IMR-90 (cell line): ENCODE measurements at regions not wholly inside any gene's neighbourhood (a gene's known extent, or its start where the extent isn't known, plus 50 kb on each side); places are given as distances from the start of the nearest gene placed in this dataset.

Experiments
- ATAC-seq: fragments of 200-7000 bp; cut with Tn5 transposase; 2 replicates; pipeline ENCODE4 v1.9.1; 2020; ENCODE audit warnings: low read depth, mild to moderate bottlenecking, moderate library complexity
- BruUV-seq: library from RNA; stranded (reverse); fragments of 400-500 nt; replicated peaks from 2 replicates; lab custom pipeline; 2021; lab: Mats Ljungman, UMichigan
- CTCF ChIA-PET: fragments of 300-600 bp; formaldehyde crosslinking; extraction: SDS; loops from one replicate; lab custom pipeline; 2021; ENCODE audit warnings: antibody characterized with exemption; lab: Yijun Ruan, JAX
- POLR2A ChIA-PET: fragments of 300-600 bp; sonication (Branson Sonifier 250); formaldehyde crosslinking; loops from one replicate; lab custom pipeline; 2022; ENCODE audit warnings: antibody characterized with exemption; ENCODE audit not compliant: unreplicated experiment; lab: Charles Lee
- DNase-seq: peaks from one replicate; pipeline ENCODE4 v3.0.0; 2013
- H2AFZ ChIP-seq: replicated peaks from 2 replicates; pipeline ENCODE3; 2013; ENCODE audit warnings: low read length, mild to moderate bottlenecking; ENCODE audit not compliant: poor library complexity
- H2AK5ac ChIP-seq: 2 replicates; pipeline ENCODE4 v1.6.1; 2013; ENCODE audit warnings: low read depth, low read length, inconsistent platforms
- H2AK9ac ChIP-seq: replicated peaks from 2 replicates; pipeline ENCODE3; 2013; ENCODE audit warnings: mild to moderate bottlenecking, low read depth, low read length, moderate library complexity; ENCODE audit not compliant: poor library complexity
- H2BK120ac ChIP-seq: 2 replicates; pipeline ENCODE4 v1.6.1; 2013; ENCODE audit warnings: low read depth, low read length, inconsistent platforms
- H2BK15ac ChIP-seq: 3 replicates; pipeline ENCODE4 v1.6.1; 2013; ENCODE audit warnings: low read depth, low read length, inconsistent platforms
- H2BK20ac ChIP-seq: 2 replicates; pipeline ENCODE4 v1.6.1; 2013; ENCODE audit warnings: low read depth, mild to moderate bottlenecking, inconsistent platforms, low read length, moderate library complexity
- H2BK5ac ChIP-seq: 2 replicates; pipeline ENCODE4 v1.6.1; 2013; ENCODE audit warnings: mild to moderate bottlenecking, low read depth, low read length, inconsistent platforms; ENCODE audit not compliant: poor library complexity, severe bottlenecking
- H3K14ac ChIP-seq: replicated peaks from 2 replicates; pipeline ENCODE4 v1.6.1; 2013; ENCODE audit warnings: low read depth, low read length, inconsistent platforms
- H3K18ac ChIP-seq: 2 replicates; pipeline ENCODE4 v1.6.1; 2013; ENCODE audit warnings: low read depth, low read length, control low read depth
- H3K23ac ChIP-seq: 2 replicates; pipeline ENCODE4 v1.6.1; 2013; ENCODE audit warnings: low read depth, low read length, inconsistent platforms
- H3K27ac ChIP-seq: 2 replicates; pipeline ENCODE4 v1.5.1; 2013; ENCODE audit warnings: mild to moderate bottlenecking, control low read depth, low read length; ENCODE audit not compliant: insufficient read depth
- H3K27me3 ChIP-seq: 2 replicates; pipeline ENCODE4 v1.6.1; 2013; ENCODE audit warnings: low read length; ENCODE audit not compliant: control insufficient read depth, insufficient read depth
- H3K36me3 ChIP-seq: 2 replicates; pipeline ENCODE4 v1.6.1; 2013; ENCODE audit warnings: low read length, mixed read lengths; ENCODE audit not compliant: control insufficient read depth, insufficient read depth
- H3K4ac ChIP-seq: 2 replicates; pipeline ENCODE4 v1.6.1; 2013; ENCODE audit warnings: low read depth, low read length, inconsistent platforms
- H3K4me1 ChIP-seq: 2 replicates; pipeline ENCODE4 v1.6.1; 2013; ENCODE audit warnings: low read length, mixed read lengths; ENCODE audit not compliant: control insufficient read depth, insufficient read depth
- H3K4me2 ChIP-seq: 2 replicates; pipeline ENCODE4 v1.6.1; 2013; ENCODE audit warnings: low read depth, mild to moderate bottlenecking, control low read depth, low read length, moderate library complexity
- H3K4me3 ChIP-seq: 2 replicates; pipeline ENCODE4 v1.5.1; 2013; ENCODE audit warnings: low read depth, mild to moderate bottlenecking, control low read depth, low read length, moderate library complexity; ENCODE audit not compliant: insufficient read depth
- H3K56ac ChIP-seq: 2 replicates; pipeline ENCODE4 v1.6.1; 2013; ENCODE audit warnings: low read length, inconsistent platforms; ENCODE audit not compliant: insufficient read depth; ENCODE audit errors: extremely low read depth
- H3K79me1 ChIP-seq, 2 experiments: 2 replicates each; pipeline ENCODE4 v1.6.1; 2013; ENCODE audit warnings: low read length in 2 of 2, inconsistent platforms in 1 of 2, low read depth in 1 of 2
- H3K9ac ChIP-seq: 2 replicates; pipeline ENCODE4 v1.6.1; 2013; ENCODE audit warnings: low read depth, low read length, control low read depth
- H3K9me1 ChIP-seq: 2 replicates; pipeline ENCODE4 v1.6.1; 2013; ENCODE audit warnings: low read length, inconsistent platforms; ENCODE audit not compliant: insufficient read depth
- H3K9me3 ChIP-seq: 2 replicates; pipeline ENCODE4 v1.6.1; 2013; ENCODE audit warnings: low read length; ENCODE audit not compliant: control insufficient read depth, insufficient read depth
- H4K20me1 ChIP-seq: 2 replicates; pipeline ENCODE4 v1.6.1; 2013; ENCODE audit warnings: low read length, inconsistent platforms; ENCODE audit not compliant: insufficient read depth
- H4K5ac ChIP-seq: 2 replicates; pipeline ENCODE4 v1.6.1; 2013; ENCODE audit warnings: mild to moderate bottlenecking, low read depth, low read length, control low read depth
- H4K8ac ChIP-seq, 2 experiments: 2 replicates each; pipeline ENCODE4 v1.6.1; 2013; ENCODE audit warnings: low read depth in 2 of 2, low read length in 2 of 2, control low read depth in 1 of 2, inconsistent platforms in 1 of 2
- H4K91ac ChIP-seq: 2 replicates; pipeline ENCODE4 v1.6.1; 2013; ENCODE audit warnings: low read depth, low read length, inconsistent platforms; ENCODE audit not compliant: insufficient read depth
- BHLHE40 ChIP-seq: fragments of 150-350 bp; IDR thresholded peaks from 2 replicates; pipeline ENCODE4 v1.6.1; 2016; ENCODE audit warnings: mild to moderate bottlenecking, low read depth, low read length
- ELK1 ChIP-seq: fragments of 150-350 bp; IDR thresholded peaks from 2 replicates; pipeline ENCODE4 v1.6.1; 2016; ENCODE audit warnings: low read depth, mild to moderate bottlenecking, low read length, moderate library complexity, borderline replicate concordance
- MXI1 ChIP-seq: IDR thresholded peaks from 2 replicates; pipeline ENCODE4 v1.6.1; 2012; ENCODE audit warnings: low read depth, mild to moderate bottlenecking, low read length, moderate library complexity, borderline replicate concordance
- NFE2L2 ChIP-seq: fragments of 150-350 bp; IDR thresholded peaks from 2 replicates; pipeline ENCODE4 v1.6.1; 2016; ENCODE audit warnings: low read depth, mild to moderate bottlenecking, low read length
- RCOR1 ChIP-seq: IDR thresholded peaks from 2 replicates; pipeline ENCODE4 v1.6.1; 2012; ENCODE audit warnings: mild to moderate bottlenecking, low read length, improper control_type of control experiment; ENCODE audit not compliant: insufficient replicate concordance
- WGBS, 2 experiments: methylation state at CpG; one replicate each; pipeline versions ENCODE4 v1.1.5 to v1.1.7; 2013; ENCODE audit warnings: missing lambda C conversion rate in 2 of 2; ENCODE audit not compliant: insufficient read length in 1 of 2; ENCODE audit errors: extremely low coverage in 2 of 2; 5-methylcytosine and 5-hydroxymethylcytosine counted together
- dilution Hi-C: fragments of 300-500 bp; cut with HindIII; formaldehyde crosslinking; loops from one replicate; pipeline ENCODE4 v1.14.3; 2018; ENCODE audit warnings: low sequenced_read_pairs; ENCODE audit not compliant: unreplicated experiment
- in situ Hi-C: fragments of 300-500 bp; cut with MboI; formaldehyde crosslinking; loops from 3 replicates; pipeline ENCODE4 v1.14.3; 2019; ENCODE audit warnings: low sequenced_read_pairs, inconsistent platforms, mixed read lengths
- intact Hi-C: fragments of 100-400 bp; cut with micrococcal nuclease; formaldehyde crosslinking; loops from 2 replicates; pipeline ENCODE4 v1.10.0; 2022

DNA sequence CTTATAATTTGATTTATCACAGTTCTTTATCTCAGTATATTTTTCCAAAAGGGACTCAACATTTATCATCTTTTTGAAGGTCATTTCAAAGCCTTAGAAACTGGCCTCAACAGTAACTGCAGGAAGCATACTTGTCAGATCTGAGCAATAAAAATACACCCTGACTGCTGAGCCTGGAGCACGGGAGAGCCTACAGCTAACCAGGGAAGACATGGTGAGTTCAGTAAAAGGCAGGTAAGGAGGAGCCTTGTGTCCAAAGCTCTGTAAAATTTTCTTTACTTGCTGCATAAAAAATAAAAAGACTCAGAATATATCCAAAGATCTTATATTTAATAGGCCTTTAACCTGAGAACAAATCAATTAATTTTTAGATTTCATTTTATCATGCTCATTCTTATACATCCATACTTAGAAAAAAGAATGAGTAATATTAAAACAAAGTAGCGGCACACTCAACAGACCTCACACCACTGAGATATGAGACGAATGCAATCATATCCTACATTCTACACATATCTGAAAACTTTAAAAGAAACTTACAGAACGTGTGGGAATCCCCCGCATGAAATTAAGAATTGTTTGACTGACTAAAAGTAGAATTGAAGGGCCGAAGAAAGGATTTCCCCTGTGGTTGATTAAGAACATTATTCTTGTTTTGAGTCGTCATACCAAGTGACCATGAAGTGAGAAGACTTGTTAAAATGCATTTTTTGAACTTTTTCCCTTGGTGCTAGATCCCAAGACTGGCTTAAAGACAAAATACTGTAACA lies 296.4 kb upstream of the MKLN1 start:
- no peak overlapping the region for H3K27ac ChIP-seq
- CTCF ChIA-PET: no interaction called here
- no peaks in the 10 kb centered on the region for H3K27me3 ChIP-seq
- peaks cover 29 to 71% of the 10 kb centered on the region in 2 experiments for H3K79me1 ChIP-seq
- no peak overlapping the region for H4K8ac ChIP-seq
- H3K4me1 ChIP-seq: peaks cover 4% of the 10 kb centered on the region; the same call in 1 of the 2 replicates
- H2BK20ac ChIP-seq: no peak overlapping the region
- H2AFZ ChIP-seq: no peak overlapping the region
- H3K36me3 ChIP-seq: no peaks in the 10 kb centered on the region
- in situ Hi-C loops (no loop called here), dilution Hi-C loops (no loop called here), intact Hi-C loops (no loop called here)
- no peak overlapping the region for H3K18ac ChIP-seq
- POLR2A ChIA-PET: no interaction called here
- H3K9me1 ChIP-seq: peaks cover 13% of the 10 kb centered on the region; the same call in 1 of the 2 replicates
- 100% methylated on average over 1 of the region's 7 CpGs; no CpG with 5 or more reads in 1 of the 2 experiments for WGBS, 2 experiments
- no peak overlapping the region for H3K4me2 ChIP-seq
- no peak overlapping the region for H2AK5ac ChIP-seq
- DNase-seq (no peak), ATAC-seq (no peak)
- H4K5ac ChIP-seq: no peak overlapping the region
- no peaks in the 10 kb centered on the region for H3K9me3 ChIP-seq
- H3K9ac ChIP-seq: no peak overlapping the region
- H2BK15ac ChIP-seq: no peak overlapping the region
- H4K20me1 ChIP-seq: peaks cover 30% of the 10 kb centered on the region; the same call in 1 of the 2 replicates
- no peak for TF ChIP-seq BHLHE40
- no peak for TF ChIP-seq MXI1
- no peak for TF ChIP-seq NFE2L2
- TF ChIP-seq ELK1: no peak
- TF ChIP-seq RCOR1: no peak
- H2AK9ac ChIP-seq: no peak overlapping the region
- no peak overlapping the region for H3K23ac ChIP-seq
- H3K4me3 ChIP-seq: no peak overlapping the region
- H3K14ac ChIP-seq: no peak overlapping the region
- H3K56ac ChIP-seq: no peak overlapping the region
- H2BK5ac ChIP-seq: no peak overlapping the region
- no peak overlapping the region for H2BK120ac ChIP-seq
- no peak overlapping the region for H3K4ac ChIP-seq
- BruUV-seq: no TSS peak
- no peak overlapping the region for H4K91ac ChIP-seq
